ENCODE measurements at regions not wholly inside any gene's neighbourhood (a gene's known extent, or its start where the extent isn't known, plus 50 kb on each side); places are given as distances from the start of the nearest gene placed in this dataset.

DNA sequence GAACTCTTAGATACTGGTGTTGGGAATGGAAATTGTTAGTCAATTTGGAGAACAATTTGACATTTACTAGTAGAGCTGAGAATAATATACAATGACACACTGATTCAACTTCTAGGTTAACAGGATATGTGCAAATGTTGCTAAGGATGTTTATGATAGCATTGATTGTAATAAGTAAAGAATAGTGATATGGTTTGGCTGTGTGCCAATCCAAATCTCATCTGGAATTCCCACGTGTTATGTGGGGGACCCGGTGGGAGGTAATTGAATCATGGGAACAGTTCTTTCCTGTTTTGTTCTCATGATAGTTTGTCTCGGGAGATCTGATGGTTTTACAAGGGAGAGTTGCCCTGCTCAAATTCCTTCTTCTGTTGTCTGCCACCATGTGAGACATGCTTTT is 302.4 kb upstream of the TMPRSS15 start:
- H3K36me3 ChIP-seq, result no peaks in the 10 kb centered on the region

DNA sequence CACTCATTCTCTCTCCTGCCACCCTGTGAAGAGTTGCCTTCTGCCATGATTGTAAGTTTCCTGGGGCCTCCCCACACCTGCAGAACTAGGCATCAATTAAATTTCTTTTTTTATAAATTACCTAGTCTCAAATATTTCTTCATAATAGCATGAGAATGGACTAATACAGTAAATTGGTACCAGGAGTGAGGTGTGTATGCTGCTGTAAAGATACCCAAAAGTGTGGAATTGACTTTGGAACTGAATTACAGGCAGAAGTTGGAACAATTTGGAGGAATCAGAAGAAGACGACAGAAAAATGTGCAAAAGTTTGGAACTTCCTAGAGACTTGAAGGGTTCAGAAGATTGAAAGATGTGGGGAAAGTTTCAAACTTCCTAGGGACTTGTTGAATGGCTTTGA is 308.1 kb upstream of the TMPRSS15 start:
- 82% methylated on average over 1 of the region's 1 CpG for WGBS
- intact Hi-C loops (cut with DNase I), result no loop called here
- Histone ChIP-seq H3K4me1 (no peaks in the 10 kb centered on the region), H3K4me3 (no peak overlapping the region), H3K9me3 (peaks cover 0 to 8% (median 4%) of the 10 kb centered on the region in 4 donors), H3K36me3 (no peaks in the 10 kb centered on the region), H3K27me3 (no peaks in the 10 kb centered on the region), H3K27ac (replicated peaks in 1 of 4) (no peak overlapping the region)
- TF ChIP-seq EP300 (IDR thresholded peaks at IDR 0.05) (no peak), POLR2AphosphoS5 (IDR thresholded peaks at IDR 0.05) (no peak), POLR2A (IDR thresholded peaks at IDR 0.05; ENCODE audit: low read depth) (no peak)
- TF ChIP-seq, protein P1, sequence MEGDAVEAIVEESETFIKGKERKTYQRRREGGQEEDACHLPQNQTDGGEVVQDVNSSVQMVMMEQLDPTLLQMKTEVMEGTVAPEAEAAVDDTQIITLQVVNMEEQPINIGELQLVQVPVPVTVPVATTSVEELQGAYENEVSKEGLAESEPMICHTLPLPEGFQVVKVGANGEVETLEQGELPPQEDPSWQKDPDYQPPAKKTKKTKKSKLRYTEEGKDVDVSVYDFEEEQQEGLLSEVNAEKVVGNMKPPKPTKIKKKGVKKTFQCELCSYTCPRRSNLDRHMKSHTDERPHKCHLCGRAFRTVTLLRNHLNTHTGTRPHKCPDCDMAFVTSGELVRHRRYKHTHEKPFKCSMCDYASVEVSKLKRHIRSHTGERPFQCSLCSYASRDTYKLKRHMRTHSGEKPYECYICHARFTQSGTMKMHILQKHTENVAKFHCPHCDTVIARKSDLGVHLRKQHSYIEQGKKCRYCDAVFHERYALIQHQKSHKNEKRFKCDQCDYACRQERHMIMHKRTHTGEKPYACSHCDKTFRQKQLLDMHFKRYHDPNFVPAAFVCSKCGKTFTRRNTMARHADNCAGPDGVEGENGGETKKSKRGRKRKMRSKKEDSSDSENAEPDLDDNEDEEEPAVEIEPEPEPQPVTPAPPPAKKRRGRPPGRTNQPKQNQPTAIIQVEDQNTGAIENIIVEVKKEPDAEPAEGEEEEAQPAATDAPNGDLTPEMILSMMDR (IDR thresholded peaks at IDR 0.05), result no peak
- no peak for DNase-seq (ENCODE audit: extremely low spot score)

More for the DNA sequence above, 302.4 kb upstream of the TMPRSS15 start:
- WGBS, result 28% methylated on average over 3 of the region's 3 CpGs
- Histone ChIP-seq H3K4me1 (no peaks in the 10 kb centered on the region), H3K9me3 (peaks cover 0 to 1% (median 0%) of the 10 kb centered on the region in 4 donors), H3K4me3 (no peak overlapping the region), H3K27me3 (no peaks in the 10 kb centered on the region), H3K27ac (replicated peaks in 1 of 4) (no peak overlapping the region)
- TF ChIP-seq, protein P1 (IDR thresholded peaks at IDR 0.05), result no peak
- TF ChIP-seq POLR2AphosphoS5 (IDR thresholded peaks at IDR 0.05) (no peak), EP300 (IDR thresholded peaks at IDR 0.05) (no peak), POLR2A (IDR thresholded peaks at IDR 0.05; ENCODE audit: low read depth) (no peak)
- no peak for DNase-seq (ENCODE audit: extremely low spot score)
- intact Hi-C loops (cut with DNase I), result no loop called here

DNA sequence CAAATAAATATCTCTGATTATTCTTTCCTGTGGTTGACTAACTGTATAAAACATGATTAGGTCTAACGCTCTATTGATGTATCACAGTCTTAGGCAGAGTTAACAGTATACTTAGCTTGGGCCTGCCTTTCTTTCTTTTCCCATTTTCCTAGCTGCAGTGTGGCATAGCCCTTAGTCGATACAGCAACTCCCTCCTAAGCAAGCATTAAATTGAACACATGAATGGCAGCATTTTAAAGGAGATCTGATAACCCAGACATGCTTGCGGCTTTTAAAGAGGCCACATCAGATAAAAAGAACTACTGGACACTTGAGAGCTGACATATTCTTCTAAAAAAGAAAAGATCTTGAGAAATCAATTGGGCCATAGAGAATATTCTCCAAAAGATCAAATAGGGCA is 312.0 kb upstream of the TMPRSS15 start:
- H3K4me3 ChIP-seq, result no peak overlapping the region
- TF ChIP-seq, protein P1 (IDR thresholded peaks at IDR 0.05), result no peak
- no peak for TF ChIP-seq EP300 (IDR thresholded peaks at IDR 0.05)
- no peak for TF ChIP-seq POLR2AphosphoS5 (IDR thresholded peaks at IDR 0.05)
- no peak for TF ChIP-seq POLR2A (IDR thresholded peaks at IDR 0.05; ENCODE audit: low read depth)
- no peak for DNase-seq (ENCODE audit: extremely low spot score)
- H3K4me1 ChIP-seq, result no peaks in the 10 kb centered on the region
- no peaks in the 10 kb centered on the region for H3K36me3 ChIP-seq
- 61% methylated on average over 3 of the region's 3 CpGs for WGBS
- intact Hi-C loops (cut with DNase I), result no loop called here
- no peaks in the 10 kb centered on the region for H3K27me3 ChIP-seq
- peaks cover 0 to 8% (median 4%) of the 10 kb centered on the region in 4 donors for H3K9me3 ChIP-seq
- no peak overlapping the region for H3K27ac ChIP-seq (replicated peaks in 1 of 4)

DNA sequence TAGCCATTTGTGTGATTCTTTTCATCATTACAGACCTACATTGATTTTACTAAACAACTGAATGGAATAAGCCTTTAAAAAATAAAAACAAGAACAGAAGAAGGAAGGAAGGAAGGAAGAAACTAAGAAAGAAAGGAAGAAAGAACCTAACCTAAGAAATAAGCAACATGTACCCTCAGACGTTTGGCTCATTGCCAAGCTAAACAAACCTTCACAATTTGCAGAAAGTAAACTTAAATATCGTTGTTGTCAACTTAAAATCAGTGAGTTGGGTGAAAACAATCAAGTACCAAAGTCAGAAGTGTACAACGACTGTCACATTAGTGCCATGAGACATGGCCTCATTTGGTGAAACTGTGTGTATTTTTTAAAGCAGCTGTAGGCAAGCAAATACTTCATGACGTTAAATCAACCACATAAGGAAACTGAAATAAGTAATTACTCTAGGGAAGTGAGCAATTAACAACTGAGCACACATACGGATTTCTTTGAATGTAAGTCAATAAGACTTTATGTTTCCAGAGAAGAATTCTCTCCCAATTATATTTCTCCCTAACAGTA is 313.1 kb upstream of the TMPRSS15 start:
- Histone ChIP-seq H3K27ac (replicated peaks in 1 of 4) (no peak overlapping the region), H3K4me1 (no peaks in the 10 kb centered on the region), H3K36me3 (no peaks in the 10 kb centered on the region), H3K9me3 (peaks cover 0 to 4% (median 0%) of the 10 kb centered on the region in 4 donors), H3K27me3 (no peaks in the 10 kb centered on the region), H3K4me3 (no peak overlapping the region)
- intact Hi-C loops (cut with DNase I), result no loop called here
- no peak for DNase-seq (ENCODE audit: extremely low spot score)
- TF ChIP-seq, protein P1 (IDR thresholded peaks at IDR 0.05), result no peak
- no peak for TF ChIP-seq POLR2A (IDR thresholded peaks at IDR 0.05; ENCODE audit: low read depth)
- no peak for TF ChIP-seq POLR2AphosphoS5 (IDR thresholded peaks at IDR 0.05)
- no peak for TF ChIP-seq EP300 (IDR thresholded peaks at IDR 0.05)
- WGBS, result 32% methylated on average over 5 of the region's 5 CpGs

DNA sequence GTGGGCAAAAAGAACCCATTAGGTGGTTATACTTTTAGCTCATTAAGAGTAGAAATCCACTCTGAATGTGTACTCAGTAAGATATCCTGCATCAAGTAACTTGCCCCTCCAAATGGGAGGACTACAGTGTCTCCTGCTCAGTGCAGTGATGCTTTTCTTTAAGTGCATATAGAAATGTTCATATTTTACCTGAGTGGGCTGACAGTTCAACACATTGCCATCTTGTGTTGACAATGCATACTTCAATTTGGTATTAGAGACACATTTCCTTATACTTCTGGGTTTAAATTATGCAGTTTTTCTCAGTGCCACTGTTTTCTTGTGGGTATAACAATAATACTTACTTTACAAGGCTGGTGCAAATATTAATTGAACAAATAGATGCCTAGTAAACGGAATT is 318.6 kb upstream of the TMPRSS15 start:
- Histone ChIP-seq H3K27me3 (no peaks in the 10 kb centered on the region), H3K9me3 (no peaks in the 10 kb centered on the region), H3K27ac (replicated peaks in 1 of 4) (no peak overlapping the region), H3K36me3 (no peaks in the 10 kb centered on the region), H3K4me1 (no peaks in the 10 kb centered on the region), H3K4me3 (no peak overlapping the region)
- intact Hi-C loops (cut with DNase I), result no loop called here
- TF ChIP-seq, protein P1 (IDR thresholded peaks at IDR 0.05), result no peak
- TF ChIP-seq POLR2AphosphoS5 (IDR thresholded peaks at IDR 0.05), result no peak
- no peak for TF ChIP-seq POLR2A (IDR thresholded peaks at IDR 0.05; ENCODE audit: low read depth)
- TF ChIP-seq EP300 (IDR thresholded peaks at IDR 0.05), result no peak
- 78% methylated on average over 1 of the region's 1 CpG for WGBS
- DNase-seq (ENCODE audit: extremely low spot score), result no peak
